HepG2 (cell line): ENCODE measurements at regions not wholly inside any gene's neighbourhood (a gene's known extent, or its start where the extent isn't known, plus 50 kb on each side); places are given as distances from the start of the nearest gene placed in this dataset.

Experiments used
- ATAC-seq: fragments of 200-7000 bp; cut with Tn5 transposase; 3 replicates; pipeline ENCODE4 v1.9.1; 2020; ENCODE audit warnings: mild to moderate bottlenecking, moderate library complexity
- BruUV-seq: library from RNA; stranded (reverse); fragments of 400-500 nt; replicated peaks from 2 replicates; lab custom pipeline; 2021; lab: Mats Ljungman, UMichigan
- CTCF ChIA-PET: fragments of 300-600 bp; formaldehyde crosslinking; extraction: SDS; loops from one replicate; lab custom pipeline; 2021; ENCODE audit warnings: low total read pairs, inconsistent platforms, low intra/inter-chr PET ratio; lab: Yijun Ruan, JAX
- POLR2A ChIA-PET: fragments of 350-600 bp; sonication (Branson Sonifier 250); formaldehyde crosslinking; loops from one replicate; lab custom pipeline; 2020; ENCODE audit warnings: antibody characterized with exemption, inconsistent platforms; lab: Yijun Ruan, JAX
- DNase-seq: peaks from one replicate; pipeline ENCODE4 v3.0.0-alpha.2; 2015; ENCODE audit warnings: low spot score
- FAIRE-seq: peaks from 3 replicates; lab custom pipeline; 2011; peaks lifted over from hg19 to GRCh38; lab: Jason Lieb, UNC
- H2AFZ ChIP-seq: one replicate; pipeline ENCODE4 v1.6.1; 2011; ENCODE audit warnings: low read length, inconsistent platforms
- H3K27ac ChIP-seq: fragments of 300-600 bp; 3 replicates; pipeline ENCODE4 v1.8.0; 2011; ENCODE audit warnings: mixed run types, mild to moderate bottlenecking, mixed read lengths, low read length, inconsistent platforms; ENCODE audit not compliant: insufficient read depth; ENCODE audit errors: extremely low read length
- H3K27me3 ChIP-seq, 2 experiments: fragments of 200-600 bp in 1 of 2; 2 replicates in 1 of 2; 3 replicates in 1 of 2; pipeline versions ENCODE4 v1.6.0 to v1.8.0; 2011; ENCODE audit warnings: low read length in 2 of 2, mild to moderate bottlenecking in 2 of 2, moderate library complexity in 2 of 2, inconsistent platforms in 1 of 2; ENCODE audit not compliant: insufficient read depth in 2 of 2, control insufficient read depth in 1 of 2
- H3K36me3 ChIP-seq, 2 experiments: fragments of 200-600 bp in 1 of 2; replicated peaks in 1 of 2; 2 replicates in 1 of 2; 3 replicates in 1 of 2; pipeline versions ENCODE4 v1.5.1 to v1.8.0; 2011; ENCODE audit warnings: low read length in 2 of 2, inconsistent platforms in 1 of 2; ENCODE audit not compliant: insufficient read depth in 2 of 2, control insufficient read depth in 1 of 2
- H3K4me1 ChIP-seq: 2 replicates; pipeline ENCODE4 v1.5.1; 2012; ENCODE audit warnings: low read length, inconsistent platforms; ENCODE audit not compliant: insufficient read depth
- H3K4me2 ChIP-seq: 2 replicates; pipeline ENCODE4 v1.6.0; 2011; ENCODE audit warnings: low read depth, low read length, inconsistent platforms
- H3K4me3 ChIP-seq, 3 experiments: fragments of 200-600 bp in 1 of 3; sonication (generic), shearing (Covaris generic) in 1 of 3; replicated peaks in 1 of 3; 2 replicates each; pipeline ENCODE4 v1.5.1; 2011 to 2016; ENCODE audit warnings: low read length in 3 of 3, inconsistent platforms in 2 of 3, low read depth in 2 of 3, mild to moderate bottlenecking in 2 of 3, control low read depth in 1 of 3, mixed read lengths in 1 of 3; ENCODE audit not compliant: insufficient read depth in 1 of 3
- H3K79me2 ChIP-seq: one replicate; pipeline ENCODE4 v1.6.1; 2011; ENCODE audit warnings: low read length, inconsistent platforms; ENCODE audit not compliant: insufficient read depth
- H3K9ac ChIP-seq: 2 replicates; pipeline ENCODE4 v1.6.0; 2011; ENCODE audit warnings: mild to moderate bottlenecking, low read depth, low read length, inconsistent platforms; ENCODE audit not compliant: insufficient read depth
- H3K9me3 ChIP-seq: 2 replicates; pipeline ENCODE4 v1.5.1; 2012; ENCODE audit warnings: mild to moderate bottlenecking, low read length
- H4K20me1 ChIP-seq: 2 replicates; pipeline ENCODE4 v1.6.0; 2011; ENCODE audit warnings: inconsistent platforms, mild to moderate bottlenecking, low read length, moderate library complexity; ENCODE audit not compliant: insufficient read depth
- ATM ChIP-seq: fragments of 450-650 bp; IDR thresholded peaks from 2 replicates; pipeline ENCODE4 v1.7.1; 2017; ENCODE audit warnings: mild to moderate bottlenecking, borderline replicate concordance
- CEBPB ChIP-seq: IDR thresholded peaks from 2 replicates; pipeline ENCODE4 v1.6.1; 2011; ENCODE audit warnings: low read depth, low read length, improper control_type of control experiment, borderline replicate concordance
- CERS6 ChIP-seq: sonication (generic); formaldehyde crosslinking; IDR thresholded peaks from 2 replicates; pipeline ENCODE4 v1.5.0; 2020; ENCODE audit warnings: missing genetic modification reagents
- GABPA ChIP-seq, 2 experiments: IDR thresholded peaks; 2 replicates each; pipeline ENCODE4 v1.6.1; 2011 to 2016; ENCODE audit warnings: low read depth in 2 of 2, low read length in 1 of 2, missing biosample characterization in 1 of 2, missing genetic modification characterization in 1 of 2
- MLX ChIP-seq: IDR thresholded peaks from 2 replicates; pipeline ENCODE4 v1.6.1; 2016
- NCOA5 ChIP-seq: sonication (generic); formaldehyde crosslinking; IDR thresholded peaks from 2 replicates; pipeline ENCODE4 v1.4.0; 2020; ENCODE audit warnings: missing genetic modification reagents
- REST ChIP-seq, 2 experiments: IDR thresholded peaks; 2 replicates each; pipeline ENCODE4 v1.6.1; 2011 to 2012; ENCODE audit warnings: low read length in 2 of 2, borderline replicate concordance in 1 of 2, low read depth in 1 of 2, mild to moderate bottlenecking in 1 of 2, moderate library complexity in 1 of 2
- RORA ChIP-seq: sonication (generic); formaldehyde crosslinking; IDR thresholded peaks from 2 replicates; pipeline ENCODE4 v1.5.0; 2020; ENCODE audit warnings: mild to moderate bottlenecking, missing genetic modification reagents, moderate library complexity
- SSRP1 ChIP-seq: IDR thresholded peaks from 2 replicates; pipeline ENCODE4 v1.6.1; 2016; ENCODE audit warnings: control low read depth
- ZEB1 ChIP-seq: IDR thresholded peaks from 2 replicates; pipeline ENCODE4 v1.6.1; 2012; ENCODE audit warnings: mild to moderate bottlenecking, low read depth, inconsistent platforms; ENCODE audit not compliant: insufficient replicate concordance
- ZFP62 ChIP-seq: sonication (generic); formaldehyde crosslinking; IDR thresholded peaks from 2 replicates; pipeline ENCODE4 v1.4.0; 2020; ENCODE audit warnings: missing genetic modification reagents
- ZNF329 ChIP-seq: sonication (generic); formaldehyde crosslinking; IDR thresholded peaks from 2 replicates; pipeline ENCODE4 v1.9.0; 2021; ENCODE audit warnings: low read depth, mild to moderate bottlenecking, missing genetic modification reagents
- ZNF670 ChIP-seq: sonication (generic); formaldehyde crosslinking; IDR thresholded peaks from 2 replicates; pipeline ENCODE4 v1.8.0; 2022; ENCODE audit warnings: mild to moderate bottlenecking, missing genetic modification reagents, borderline replicate concordance
- ZSCAN22 ChIP-seq: sonication (generic); formaldehyde crosslinking; IDR thresholded peaks from 2 replicates; pipeline ENCODE4 v1.4.0; 2020; ENCODE audit warnings: mild to moderate bottlenecking, missing genetic modification reagents
- WGBS: methylation state at CpG from one replicate; pipeline ENCODE4 v1.1.6; 2017; ENCODE audit warnings: low lambda C conversion rate; 5-methylcytosine and 5-hydroxymethylcytosine counted together
- in situ Hi-C: cut with HindIII; loops from 2 replicates; pipeline ENCODE4 v1.10.0; 2017; ENCODE audit warnings: low pct_unique_long_range_greater_than_20kb; ENCODE audit not compliant: extremely low pct_ligation_motif_present
- intact Hi-C: fragments of 100-400 bp; cut with micrococcal nuclease; formaldehyde crosslinking; loops from one replicate; pipeline ENCODE4 v1.10.0; 2022; ENCODE audit not compliant: unreplicated experiment

GRCh38 chr1:193649587-193649986 lies 463.2 kb upstream of the B3GALT2 start:
- Histone ChIP-seq H3K4me3 (no peak overlapping the region), H3K27me3 (no peaks in the 10 kb centered on the region), H3K27ac (no peak overlapping the region), H3K36me3 (no peaks in the 10 kb centered on the region), H2AFZ (no peak overlapping the region), H3K4me2 (no peak overlapping the region), H3K9ac (no peak overlapping the region), H3K4me1 (no peaks in the 10 kb centered on the region), H3K9me3 (peaks cover 35% of the 10 kb centered on the region), H3K79me2 (no peaks in the 10 kb centered on the region), H4K20me1 (no peaks in the 10 kb centered on the region)
- 27% methylated on average over 3 of the region's 3 CpGs for WGBS
- no TSS peak for BruUV-seq
- TF ChIP-seq MLX (CRISPR knock-in tag) = no peak
- no peak for TF ChIP-seq ZEB1
- TF ChIP-seq CEBPB = peak; percentile 46; the same call in 1 of the 2 replicates
- ChIA-PET CTCF (no interaction called here), POLR2A (no interaction called here)
- no peak for ATAC-seq
- no peak for FAIRE-seq
- intact Hi-C loops (no loop called here), in situ Hi-C loops (no loop called here)
- DNase-seq = no peak

GRCh38 chr1:193634876-193635275 lies 448.5 kb upstream of the B3GALT2 start:
- Histone ChIP-seq H3K9me3 (no peaks in the 10 kb centered on the region), H3K4me1 (no peaks in the 10 kb centered on the region), H4K20me1 (no peaks in the 10 kb centered on the region), H3K36me3 (no peaks in the 10 kb centered on the region), H3K27ac (no peak overlapping the region), H3K27me3 (no peaks in the 10 kb centered on the region), H3K4me3 (no peak overlapping the region), H3K9ac (no peak overlapping the region), H3K79me2 (no peaks in the 10 kb centered on the region), H3K4me2 (no peak overlapping the region), H2AFZ (no peak overlapping the region)
- POLR2A ChIA-PET = no interaction called here
- FAIRE-seq (no peak), DNase-seq (no peak), ATAC-seq (no peak)
- no TSS peak for BruUV-seq
- CTCF ChIA-PET = no interaction called here
- 0% methylated on average over 1 of the region's 1 CpG for WGBS
- intact Hi-C loops (no loop called here), in situ Hi-C loops (no loop called here)
- TF ChIP-seq ZFP62 (CRISPR knock-in tag) (no peak), RORA (CRISPR knock-in tag) (no peak), SSRP1 (CRISPR knock-in tag) (no peak), ZNF329 (CRISPR knock-in tag) (no peak), CERS6 (CRISPR knock-in tag) (no peak), ZSCAN22 (CRISPR knock-in tag) (no peak), MLX (CRISPR knock-in tag) (no peak), ZNF670 (CRISPR knock-in tag) (no peak), NCOA5 (CRISPR knock-in tag) (no peak), ATM (no peak), REST (IDR thresholded peaks at IDR 0.05; ENCODE audit: borderline replicate concordance in 1 of 2, low read depth in 1 of 2, low read length in 2 of 2) (no peak), GABPA (IDR thresholded peaks at IDR 0.05; ENCODE audit: low read depth, low read length) (no peak), GABPA (CRISPR knock-in tag; IDR thresholded peaks at IDR 0.05; ENCODE audit: low read depth) (no peak)
